ENCODE measurements at regions not wholly inside any gene's neighbourhood (a gene's known extent, or its start where the extent isn't known, plus 50 kb on each side); places are given as distances from the start of the nearest gene placed in this dataset.

DNA sequence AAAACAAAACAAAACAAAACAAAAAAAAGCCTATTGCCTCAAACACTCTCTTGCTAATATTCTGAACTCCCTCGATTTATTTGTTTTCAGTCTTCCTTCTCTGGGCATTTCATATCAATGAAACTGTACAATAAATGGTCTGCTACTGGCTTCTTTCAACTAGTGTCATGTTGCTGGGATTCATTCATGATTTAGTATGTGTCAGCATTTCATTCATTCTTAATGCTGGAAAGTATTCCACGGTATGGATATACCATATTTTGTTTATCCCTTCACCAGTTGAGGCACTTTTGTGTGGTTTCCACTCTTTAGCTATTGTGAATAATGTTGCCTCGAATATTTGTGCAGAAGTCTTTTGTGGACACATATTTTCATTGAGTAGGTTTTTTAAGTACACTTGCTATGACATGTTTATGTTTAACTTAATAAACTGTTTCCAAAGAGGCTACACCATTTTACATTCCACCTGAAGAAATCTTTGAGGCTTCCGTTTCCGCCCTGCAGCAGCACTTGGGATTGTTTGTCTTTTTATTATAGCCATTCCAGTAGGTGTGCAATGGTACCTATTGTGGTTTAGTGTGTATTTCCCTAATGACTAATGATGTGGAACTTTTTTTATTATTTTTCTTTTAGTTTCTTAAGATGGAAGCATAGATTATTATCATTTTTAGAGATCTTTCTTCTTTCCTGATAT is 543.6 kb upstream of the SOX11 start:
- Histone ChIP-seq H3K9ac (ENCODE audit: low read length) (no peak overlapping the region), H3K4me3 (replicated peaks in 1 of 2; ENCODE audit: low read depth in 1 of 2, low read length in 2 of 2) (no peak overlapping the region), H3K4me2 (ENCODE audit: low read length) (no peak overlapping the region), H3K79me2 (ENCODE audit: insufficient read depth, low read length) (no peaks in the 10 kb centered on the region), H3K4me1 (ENCODE audit: control insufficient read depth in 1 of 2, insufficient read depth in 2 of 2, low read length in 2 of 2) (no peaks in the 10 kb centered on the region), H3K36me3 (ENCODE audit: control insufficient read depth in 1 of 2, insufficient read depth in 2 of 2, low read length in 2 of 2) (no peaks in the 10 kb centered on the region), H4K20me1 (ENCODE audit: insufficient read depth) (no peaks in the 10 kb centered on the region), H2AFZ (ENCODE audit: low read depth, low read length, poor library complexity, severe bottlenecking) (no peak overlapping the region), H3K27ac (ENCODE audit: low read depth, low read length) (no peak overlapping the region), H3K9me2 (ENCODE audit: insufficient read depth) (no peaks in the 10 kb centered on the region), H3K27me3 (ENCODE audit: insufficient read depth, low read length) (no peaks in the 10 kb centered on the region), H3K9me3 (ENCODE audit: control insufficient read depth in 1 of 2, insufficient read depth in 1 of 2, low read depth in 1 of 2, low read length in 2 of 2) (peaks cover 2 to 20% of the 10 kb centered on the region in 2 experiments; a peak in 2 of 4 replicates)
- ChIA-PET CTCF (no interaction called here), RAD21 (ENCODE audit: low non-redundant PET in 1 of 2, low total read pairs in 2 of 2, uncharacterized antibody in 2 of 2, unreplicated experiment in 2 of 2) (no interaction called here), POLR2A (no interaction called here)
- no peak for TF ChIP-seq EZH2 (IDR thresholded peaks at IDR 0.05)
- ATAC-seq (no peak), DNase-seq (ENCODE audit: low read depth, low spot score) (no peak)
- intact Hi-C loops (cut with micrococcal nuclease): no loop called here
- BruUV-seq (replicated peaks): no TSS peak

DNA sequence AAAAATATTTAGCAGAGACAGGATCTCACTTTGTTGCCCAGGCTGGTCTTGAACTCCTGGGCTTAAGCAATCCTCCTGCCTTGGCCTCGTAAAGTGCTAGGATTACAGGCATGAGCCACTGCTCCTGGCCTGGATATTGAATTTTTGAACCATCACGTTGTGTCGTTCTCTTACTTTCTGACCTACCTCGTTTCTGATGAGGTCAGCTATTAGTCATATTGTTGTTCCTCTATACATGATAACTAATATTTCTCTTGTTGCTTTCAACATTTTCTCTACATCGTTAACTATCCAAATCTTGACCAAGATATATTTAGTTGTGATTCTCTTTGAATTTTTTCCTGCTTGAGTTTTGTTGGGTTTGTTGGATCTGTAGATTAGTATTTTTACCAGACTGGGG is 541.3 kb upstream of the SOX11 start:
- no peaks in the 10 kb centered on the region for H3K79me2 ChIP-seq (ENCODE audit: insufficient read depth, low read length)
- H3K4me2 ChIP-seq (ENCODE audit: low read length): no peak overlapping the region
- DNase-seq (ENCODE audit: low read depth, low spot score) (no peak), ATAC-seq (no peak)
- POLR2A ChIA-PET: no interaction called here
- no peaks in the 10 kb centered on the region for H3K4me1 ChIP-seq (ENCODE audit: control insufficient read depth in 1 of 2, insufficient read depth in 2 of 2, low read length in 2 of 2)
- CTCF ChIA-PET: no interaction called here
- no peak overlapping the region for H2AFZ ChIP-seq (ENCODE audit: low read depth, low read length, poor library complexity, severe bottlenecking)
- H3K9me2 ChIP-seq (ENCODE audit: insufficient read depth): no peaks in the 10 kb centered on the region
- intact Hi-C loops (cut with micrococcal nuclease): no loop called here
- no peaks in the 10 kb centered on the region for H3K36me3 ChIP-seq (ENCODE audit: control insufficient read depth in 1 of 2, insufficient read depth in 2 of 2, low read length in 2 of 2)
- no peaks in the 10 kb centered on the region for H4K20me1 ChIP-seq (ENCODE audit: insufficient read depth)
- no TSS peak for BruUV-seq (replicated peaks)
- peaks cover 5 to 31% of the 10 kb centered on the region in 2 experiments; a peak in 2 of 4 replicates for H3K9me3 ChIP-seq (ENCODE audit: control insufficient read depth in 1 of 2, insufficient read depth in 1 of 2, low read depth in 1 of 2, low read length in 2 of 2)
- no peak overlapping the region for H3K9ac ChIP-seq (ENCODE audit: low read length)
- RAD21 ChIA-PET (ENCODE audit: low non-redundant PET in 1 of 2, low total read pairs in 2 of 2, uncharacterized antibody in 2 of 2, unreplicated experiment in 2 of 2): no interaction called here
- H3K27me3 ChIP-seq (ENCODE audit: insufficient read depth, low read length): no peaks in the 10 kb centered on the region
- H3K27ac ChIP-seq (ENCODE audit: low read depth, low read length): no peak overlapping the region
- H3K4me3 ChIP-seq (replicated peaks in 1 of 2; ENCODE audit: low read depth in 1 of 2, low read length in 2 of 2): no peak overlapping the region
- no peak for TF ChIP-seq ZNF274 (IDR thresholded peaks at IDR 0.05; ENCODE audit: low read depth, low read length)
- TF ChIP-seq RAD21 (IDR thresholded peaks at IDR 0.05; ENCODE audit: low read depth): no peak
- TF ChIP-seq, protein P1, sequence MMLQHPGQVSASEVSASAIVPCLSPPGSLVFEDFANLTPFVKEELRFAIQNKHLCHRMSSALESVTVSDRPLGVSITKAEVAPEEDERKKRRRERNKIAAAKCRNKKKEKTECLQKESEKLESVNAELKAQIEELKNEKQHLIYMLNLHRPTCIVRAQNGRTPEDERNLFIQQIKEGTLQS (IDR thresholded peaks at IDR 0.05): no peak
- TF ChIP-seq, protein P2, sequence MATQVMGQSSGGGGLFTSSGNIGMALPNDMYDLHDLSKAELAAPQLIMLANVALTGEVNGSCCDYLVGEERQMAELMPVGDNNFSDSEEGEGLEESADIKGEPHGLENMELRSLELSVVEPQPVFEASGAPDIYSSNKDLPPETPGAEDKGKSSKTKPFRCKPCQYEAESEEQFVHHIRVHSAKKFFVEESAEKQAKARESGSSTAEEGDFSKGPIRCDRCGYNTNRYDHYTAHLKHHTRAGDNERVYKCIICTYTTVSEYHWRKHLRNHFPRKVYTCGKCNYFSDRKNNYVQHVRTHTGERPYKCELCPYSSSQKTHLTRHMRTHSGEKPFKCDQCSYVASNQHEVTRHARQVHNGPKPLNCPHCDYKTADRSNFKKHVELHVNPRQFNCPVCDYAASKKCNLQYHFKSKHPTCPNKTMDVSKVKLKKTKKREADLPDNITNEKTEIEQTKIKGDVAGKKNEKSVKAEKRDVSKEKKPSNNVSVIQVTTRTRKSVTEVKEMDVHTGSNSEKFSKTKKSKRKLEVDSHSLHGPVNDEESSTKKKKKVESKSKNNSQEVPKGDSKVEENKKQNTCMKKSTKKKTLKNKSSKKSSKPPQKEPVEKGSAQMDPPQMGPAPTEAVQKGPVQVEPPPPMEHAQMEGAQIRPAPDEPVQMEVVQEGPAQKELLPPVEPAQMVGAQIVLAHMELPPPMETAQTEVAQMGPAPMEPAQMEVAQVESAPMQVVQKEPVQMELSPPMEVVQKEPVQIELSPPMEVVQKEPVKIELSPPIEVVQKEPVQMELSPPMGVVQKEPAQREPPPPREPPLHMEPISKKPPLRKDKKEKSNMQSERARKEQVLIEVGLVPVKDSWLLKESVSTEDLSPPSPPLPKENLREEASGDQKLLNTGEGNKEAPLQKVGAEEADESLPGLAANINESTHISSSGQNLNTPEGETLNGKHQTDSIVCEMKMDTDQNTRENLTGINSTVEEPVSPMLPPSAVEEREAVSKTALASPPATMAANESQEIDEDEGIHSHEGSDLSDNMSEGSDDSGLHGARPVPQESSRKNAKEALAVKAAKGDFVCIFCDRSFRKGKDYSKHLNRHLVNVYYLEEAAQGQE (IDR thresholded peaks at IDR 0.05; ENCODE audit: low read depth): no peak
- no peak for TF ChIP-seq EGR1 (IDR thresholded peaks at IDR 0.05; ENCODE audit: low read depth)
- TF ChIP-seq YY1 (IDR thresholded peaks at IDR 0.05; ENCODE audit: extremely low read depth, insufficient replicate concordance, low read depth, low read length): no peak
- no peak for TF ChIP-seq ELF1 (IDR thresholded peaks at IDR 0.05; ENCODE audit: borderline replicate concordance, low read depth)
- no peak for TF ChIP-seq SRF (IDR thresholded peaks at IDR 0.05; ENCODE audit: low read depth)
- TF ChIP-seq, protein P3, sequence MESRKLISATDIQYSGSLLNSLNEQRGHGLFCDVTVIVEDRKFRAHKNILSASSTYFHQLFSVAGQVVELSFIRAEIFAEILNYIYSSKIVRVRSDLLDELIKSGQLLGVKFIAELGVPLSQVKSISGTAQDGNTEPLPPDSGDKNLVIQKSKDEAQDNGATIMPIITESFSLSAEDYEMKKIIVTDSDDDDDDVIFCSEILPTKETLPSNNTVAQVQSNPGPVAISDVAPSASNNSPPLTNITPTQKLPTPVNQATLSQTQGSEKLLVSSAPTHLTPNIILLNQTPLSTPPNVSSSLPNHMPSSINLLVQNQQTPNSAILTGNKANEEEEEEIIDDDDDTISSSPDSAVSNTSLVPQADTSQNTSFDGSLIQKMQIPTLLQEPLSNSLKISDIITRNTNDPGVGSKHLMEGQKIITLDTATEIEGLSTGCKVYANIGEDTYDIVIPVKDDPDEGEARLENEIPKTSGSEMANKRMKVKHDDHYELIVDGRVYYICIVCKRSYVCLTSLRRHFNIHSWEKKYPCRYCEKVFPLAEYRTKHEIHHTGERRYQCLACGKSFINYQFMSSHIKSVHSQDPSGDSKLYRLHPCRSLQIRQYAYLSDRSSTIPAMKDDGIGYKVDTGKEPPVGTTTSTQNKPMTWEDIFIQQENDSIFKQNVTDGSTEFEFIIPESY (IDR thresholded peaks at IDR 0.05; ENCODE audit: extremely low read depth, insufficient replicate concordance, low read length): no peak
- TF ChIP-seq CEBPB (IDR thresholded peaks at IDR 0.05; ENCODE audit: low read depth): no peak
- no peak for TF ChIP-seq SP1 (IDR thresholded peaks at IDR 0.05; ENCODE audit: low read depth)
- TF ChIP-seq JUND (IDR thresholded peaks at IDR 0.05): no peak
- TF ChIP-seq POLR2A (IDR thresholded peaks at IDR 0.05; ENCODE audit: borderline replicate concordance, extremely low read depth, insufficient read depth, insufficient read length): no peak
- TF ChIP-seq EZH2 (IDR thresholded peaks at IDR 0.05): no peak
- no peak for TF ChIP-seq FOSL1 (IDR thresholded peaks at IDR 0.05; ENCODE audit: low read depth)
- TF ChIP-seq POLR2AphosphoS5 (IDR thresholded peaks at IDR 0.05; ENCODE audit: low read depth, low read length): no peak
- no peak for TF ChIP-seq EZH2phosphoT487 (IDR thresholded peaks at IDR 0.05; ENCODE audit: borderline replicate concordance)
